ENCODE measurements at regions not wholly inside any gene's neighbourhood (a gene's known extent, or its start where the extent isn't known, plus 50 kb on each side); places are given as distances from the start of the nearest gene placed in this dataset.

DNA sequence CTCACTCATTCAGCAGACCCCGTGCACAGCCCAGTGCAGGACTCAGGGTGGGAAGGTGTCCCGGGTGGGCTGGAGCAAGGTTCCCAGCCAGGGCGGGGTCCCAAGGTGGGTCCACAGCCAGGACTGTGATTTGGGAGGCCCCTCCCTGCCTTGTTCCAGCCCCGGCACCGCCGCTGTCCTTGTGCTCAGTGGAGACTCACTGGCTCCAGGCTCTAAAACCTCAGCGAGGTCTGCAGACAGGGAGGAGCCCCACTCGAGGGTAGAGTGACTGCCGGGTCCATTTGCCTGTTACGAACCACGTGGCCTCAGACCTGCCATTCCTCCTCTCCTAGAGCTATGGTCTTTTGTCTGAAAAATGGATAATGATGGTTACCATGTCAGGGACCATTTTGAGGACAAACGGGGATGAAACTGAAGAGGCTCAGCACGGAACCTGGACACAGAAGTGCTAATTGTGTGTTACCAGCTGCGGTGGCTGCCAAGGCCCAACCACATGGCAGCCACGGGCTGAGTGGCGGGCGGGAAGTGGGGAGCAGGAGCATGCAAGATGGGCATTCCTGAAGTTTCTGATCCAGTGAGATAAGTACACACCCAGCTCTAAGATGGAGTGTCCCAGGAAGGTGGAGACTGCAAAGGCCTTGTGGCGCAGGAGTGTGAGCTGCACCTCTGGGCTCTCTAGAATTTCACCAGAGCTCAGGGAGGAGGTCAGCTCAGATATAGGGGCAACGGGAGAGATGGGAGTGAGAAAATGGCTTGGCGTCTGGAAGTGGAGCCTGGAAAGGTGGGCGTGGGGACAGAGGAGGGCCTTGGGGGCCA lies 317.6 kb downstream of the SEC14L1 start:
- no peak for DNase-seq (ENCODE audit: low spot score)

DNA sequence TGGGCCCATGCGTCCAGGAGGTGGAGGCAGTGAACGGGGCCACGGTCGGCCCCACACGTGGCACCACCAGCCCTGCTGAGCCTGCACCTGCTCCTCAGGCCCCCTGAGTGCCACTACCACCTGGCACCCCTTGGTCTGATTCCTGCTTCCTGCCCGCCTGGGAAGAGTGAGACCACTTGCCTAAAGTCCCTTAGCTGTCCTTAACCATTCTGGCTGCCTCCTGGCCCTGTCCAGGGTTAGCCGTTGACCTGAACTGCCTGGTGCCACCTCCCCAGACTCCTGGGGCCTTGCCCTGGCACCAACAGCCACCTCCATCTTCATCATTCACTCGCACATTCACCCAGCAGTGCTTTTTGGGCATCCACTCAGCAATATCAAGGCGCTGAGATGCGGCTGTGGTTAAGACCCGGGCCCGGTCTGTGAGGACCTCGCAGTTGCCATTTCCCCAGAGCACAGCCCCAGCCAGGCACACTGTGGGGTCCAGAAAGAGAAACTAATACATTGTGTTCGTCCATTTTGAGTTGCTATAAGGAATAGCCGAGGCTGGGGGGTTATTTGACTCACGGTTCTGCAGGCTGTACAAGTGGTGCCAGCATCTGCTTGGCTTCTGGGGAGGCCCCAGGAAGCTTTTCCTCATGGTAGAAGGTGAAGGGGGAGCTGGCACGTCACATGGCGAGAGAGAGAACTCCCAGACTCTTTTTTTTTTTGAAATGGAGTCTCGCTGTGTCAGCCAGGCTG lies 318.4 kb downstream of the SEC14L1 start:
- no peak for DNase-seq (ENCODE audit: low spot score)

DNA sequence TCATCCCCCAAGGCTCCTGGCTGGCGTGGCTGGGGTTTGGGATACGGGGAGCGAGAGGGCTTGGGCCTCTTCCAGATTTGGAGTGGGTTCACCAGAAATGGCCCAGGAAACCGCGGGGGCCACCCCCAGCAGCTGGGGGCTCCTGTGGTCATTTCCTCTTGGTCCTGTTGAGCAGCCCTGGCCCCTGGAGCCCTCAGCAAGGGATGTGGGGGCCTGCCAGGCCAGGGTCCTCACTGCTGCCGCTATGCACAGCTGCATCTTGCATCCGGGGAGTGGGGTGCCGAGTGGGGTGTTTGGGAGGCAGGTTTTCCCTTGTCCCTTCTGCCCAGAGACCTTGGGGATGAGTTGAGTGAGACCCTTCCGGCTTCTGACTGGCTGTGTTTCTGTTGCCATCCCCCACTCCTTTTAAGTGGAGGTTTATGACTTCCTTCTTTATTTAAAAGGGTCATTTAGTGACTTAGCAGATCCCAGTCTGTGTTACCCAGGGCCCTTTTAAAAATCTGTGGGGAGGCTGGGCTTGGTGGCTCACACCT lies 319.8 kb downstream of the SEC14L1 start:
- DNase-seq (ENCODE audit: low spot score), result no peak

DNA sequence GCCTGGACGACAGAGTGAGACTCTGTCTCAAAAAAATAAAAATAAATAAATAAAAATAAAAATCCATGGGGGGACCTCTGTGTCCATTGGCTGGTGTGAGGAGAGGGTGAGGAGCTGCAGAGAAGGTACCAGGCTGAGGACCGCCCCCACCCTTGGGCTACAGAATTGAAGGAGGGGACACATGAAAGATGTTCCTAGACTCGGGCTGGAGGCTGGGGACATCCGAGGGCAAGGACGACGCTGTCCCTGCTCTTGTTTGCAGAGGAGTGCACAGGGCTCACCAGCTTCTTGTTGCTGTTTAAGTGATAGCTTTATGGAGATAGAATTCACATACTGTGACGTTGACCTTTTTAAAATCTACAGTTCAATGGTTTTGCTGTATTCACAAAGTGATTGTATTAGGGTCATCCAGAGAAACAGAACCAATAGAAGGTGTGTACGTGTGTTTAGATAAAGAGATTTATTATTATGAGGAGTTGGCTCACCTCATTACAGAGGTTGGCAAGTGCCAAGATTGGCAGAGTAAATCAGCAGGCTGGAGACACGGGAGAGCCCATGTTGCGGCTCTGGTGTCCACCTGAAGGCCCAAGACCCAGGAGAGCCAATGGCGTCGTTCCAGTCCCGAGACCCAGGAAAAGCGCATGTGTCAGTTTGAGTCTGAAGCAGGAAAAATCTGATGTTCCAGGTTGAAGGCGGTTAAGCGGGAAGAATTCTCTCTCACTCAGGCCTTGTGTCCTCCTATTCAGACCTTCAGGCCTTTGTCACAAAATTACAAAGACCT lies 320.7 kb downstream of the SEC14L1 start:
- no peak for DNase-seq (ENCODE audit: low spot score)

DNA sequence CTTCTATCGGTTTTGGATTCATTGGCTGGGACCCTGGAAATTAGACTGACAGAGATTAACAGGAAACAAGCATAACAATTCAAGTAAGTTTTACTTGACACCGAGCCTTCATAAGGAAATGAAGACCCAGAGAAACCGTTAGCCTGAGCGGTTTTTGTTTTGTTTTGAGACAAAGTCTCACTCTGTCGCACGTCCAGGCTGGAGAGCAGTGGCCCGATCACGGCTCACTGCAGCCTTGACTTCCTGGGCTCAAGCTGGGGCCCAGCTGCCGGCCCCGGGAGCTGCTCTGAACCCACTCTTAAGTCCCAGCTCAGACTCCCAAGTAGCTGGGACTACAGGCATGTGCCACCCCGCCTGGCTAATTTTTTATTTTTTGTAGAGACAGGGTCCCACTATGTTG lies 321.3 kb downstream of the SEC14L1 start:
- DNase-seq (ENCODE audit: low spot score), result no peak

DNA sequence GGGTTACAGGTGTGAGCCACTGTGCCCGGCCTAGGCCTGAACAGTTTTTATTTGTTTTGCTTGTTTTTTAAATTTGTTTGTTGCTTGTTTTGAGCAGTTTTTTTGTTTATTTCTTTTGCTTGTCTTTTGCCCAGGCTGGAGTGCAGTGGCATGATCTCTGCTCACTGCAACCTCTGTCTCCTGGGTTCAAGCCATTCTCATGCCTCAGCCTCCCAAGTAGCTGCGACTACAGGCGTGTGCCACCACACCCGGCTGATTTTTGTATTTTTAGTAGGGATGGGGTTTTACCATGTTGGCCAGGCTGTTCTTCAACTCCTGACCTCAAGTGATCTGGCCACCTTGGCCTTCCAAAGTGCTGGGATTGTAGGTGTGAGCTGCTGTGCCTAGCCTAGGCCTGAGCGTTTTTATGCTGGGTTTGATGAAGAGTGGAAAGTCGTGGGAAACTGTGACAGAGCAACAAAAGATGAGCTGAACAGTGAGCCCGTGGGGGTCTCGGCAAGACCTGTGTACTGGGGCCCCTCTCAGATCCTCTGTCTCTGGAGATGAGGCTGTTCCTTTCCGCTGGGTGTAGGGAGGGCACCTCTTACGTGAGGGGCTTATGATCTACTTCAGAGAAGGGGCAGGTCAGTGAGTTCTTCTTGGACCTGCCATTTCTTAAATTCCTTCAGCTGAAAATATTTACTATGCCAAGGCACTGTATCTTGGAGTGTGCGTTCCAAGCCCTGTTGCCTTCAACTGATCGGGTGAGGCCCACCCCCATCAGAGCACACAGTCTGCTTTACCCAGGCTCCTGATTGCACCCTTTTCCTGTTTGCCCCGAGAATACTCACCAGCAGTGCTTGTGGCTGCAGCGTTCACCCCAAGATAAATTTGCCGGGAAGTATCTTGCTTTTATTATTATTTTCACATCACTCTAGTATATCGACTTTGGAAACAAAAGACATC lies 322.1 kb downstream of the SEC14L1 start:
- no peak for DNase-seq (ENCODE audit: low spot score)

DNA sequence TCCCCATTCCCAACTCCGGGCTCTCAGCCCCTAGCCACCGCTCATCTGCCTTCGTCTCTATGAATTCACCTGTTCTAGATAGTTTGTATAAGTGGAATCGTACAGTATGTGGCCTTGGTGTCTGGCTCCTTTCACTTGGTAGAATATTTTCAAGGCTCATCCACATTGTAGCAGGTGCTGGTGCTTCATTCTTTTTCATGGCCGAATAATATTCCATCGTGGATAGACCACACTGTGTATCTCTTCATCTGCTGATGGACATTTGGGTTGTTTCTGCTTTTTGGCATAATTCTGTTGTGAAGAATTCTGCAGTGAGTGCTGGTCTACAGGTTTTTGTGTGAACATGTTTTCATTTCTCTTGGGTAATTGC lies 324.2 kb downstream of the SEC14L1 start:
- DNase-seq (ENCODE audit: low spot score), result no peak

DNA sequence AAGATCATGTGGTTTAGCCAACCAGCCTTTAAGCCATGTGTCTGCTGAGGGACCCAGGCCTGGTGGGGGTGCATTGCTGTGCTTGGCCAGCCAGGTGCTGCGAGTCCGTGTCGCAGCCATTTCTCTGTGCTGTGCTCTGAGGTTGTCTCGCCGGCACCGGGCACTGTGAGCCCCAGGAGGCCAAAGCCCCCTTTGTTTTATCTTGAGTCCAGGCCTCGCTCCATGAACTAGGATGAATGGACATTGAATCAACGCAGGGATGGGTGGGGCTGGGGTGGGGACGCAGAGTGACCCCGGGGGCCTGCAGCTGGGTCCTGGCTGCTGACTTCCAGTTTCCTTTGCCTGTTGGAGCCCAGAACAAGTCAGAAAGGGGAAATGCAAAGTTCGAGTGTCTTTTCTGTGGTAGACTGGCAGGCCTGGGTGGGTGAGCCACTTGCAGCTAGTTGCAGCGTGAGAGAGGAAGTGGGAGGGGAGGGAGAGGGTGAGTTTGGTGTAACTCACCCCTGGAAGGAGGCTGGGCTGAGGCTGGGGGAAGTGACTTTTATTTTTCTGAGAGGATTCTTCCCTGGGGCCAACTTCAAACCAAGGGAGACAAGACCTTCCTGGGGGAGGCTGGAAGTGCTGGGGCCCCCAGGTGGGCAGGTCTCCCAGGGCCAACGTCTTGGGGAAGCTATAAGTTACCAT lies 324.7 kb downstream of the SEC14L1 start:
- peak; percentile 88 for DNase-seq (ENCODE audit: low spot score)

DNA sequence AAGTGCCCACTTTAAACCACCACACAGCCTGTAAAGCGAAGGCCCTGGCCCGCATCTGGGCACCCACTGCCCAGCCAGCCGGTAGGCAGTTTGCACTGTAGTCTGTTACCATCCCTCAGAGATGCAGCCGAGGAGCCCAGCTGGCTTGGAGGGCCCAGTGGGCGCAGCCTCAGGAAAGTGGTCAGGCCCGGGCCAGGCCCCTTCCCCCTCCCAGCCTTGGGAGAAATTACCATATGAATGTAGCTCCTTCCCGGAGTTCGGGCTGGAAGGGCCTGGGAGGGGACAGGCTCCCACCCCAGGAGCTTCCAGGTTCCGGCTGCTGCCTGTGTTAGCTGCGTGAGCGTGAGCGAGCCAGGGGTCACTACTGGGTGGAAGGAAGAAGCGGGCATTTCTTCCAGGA lies 325.4 kb downstream of the SEC14L1 start:
- no peak for DNase-seq (ENCODE audit: low spot score)

DNA sequence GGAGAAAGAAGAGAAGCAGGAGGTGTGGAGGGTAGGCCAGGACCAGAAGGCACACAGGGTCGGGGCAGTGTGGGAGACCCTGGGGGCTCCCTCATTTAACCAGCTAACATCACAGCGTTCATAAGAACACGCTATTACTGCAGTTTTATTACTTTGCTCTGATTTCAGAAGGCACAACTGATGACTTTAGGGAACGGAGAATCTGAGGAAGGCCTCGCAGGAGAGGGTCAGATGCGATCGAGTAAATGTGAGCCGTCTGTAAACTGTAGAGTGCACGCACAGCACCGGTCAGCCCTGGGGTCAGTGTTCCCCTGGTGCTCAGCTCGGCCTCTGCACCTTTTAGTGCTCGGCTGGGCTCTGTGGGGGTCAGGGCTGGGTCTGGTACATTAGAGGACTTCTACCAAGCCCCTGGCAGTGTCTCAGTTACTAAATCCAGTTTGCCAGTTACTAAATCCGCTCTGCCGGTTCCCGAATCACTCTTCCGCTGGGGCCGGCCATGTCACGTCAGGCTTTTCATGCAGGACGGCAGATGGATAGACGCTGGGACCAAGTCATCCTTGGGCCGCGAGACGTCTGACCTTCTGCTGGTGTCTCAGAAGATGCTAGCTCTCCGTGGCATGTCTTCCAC lies 325.9 kb downstream of the SEC14L1 start:
- DNase-seq (ENCODE audit: low spot score), result no peak

DNA sequence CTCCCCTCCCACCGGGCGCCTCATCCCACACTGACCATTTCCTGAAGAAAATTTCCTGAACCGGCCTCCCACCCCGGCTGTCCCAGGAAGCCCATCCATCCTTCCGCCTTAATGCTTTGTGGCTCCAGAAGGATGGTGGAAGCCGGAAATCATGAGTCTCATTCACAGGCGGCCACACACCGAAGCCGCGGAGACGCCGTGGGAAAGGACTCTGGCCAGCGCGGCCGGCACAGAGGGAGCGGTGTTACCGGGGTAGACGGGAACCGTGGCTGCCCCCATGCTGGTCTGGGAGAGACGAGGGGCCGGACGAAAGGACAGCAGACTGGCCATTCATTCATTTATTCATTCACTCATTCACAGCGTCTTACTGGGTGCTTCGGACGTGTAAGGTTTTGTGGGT lies 326.8 kb downstream of the SEC14L1 start:
- DNase-seq (ENCODE audit: low spot score), result no peak

DNA sequence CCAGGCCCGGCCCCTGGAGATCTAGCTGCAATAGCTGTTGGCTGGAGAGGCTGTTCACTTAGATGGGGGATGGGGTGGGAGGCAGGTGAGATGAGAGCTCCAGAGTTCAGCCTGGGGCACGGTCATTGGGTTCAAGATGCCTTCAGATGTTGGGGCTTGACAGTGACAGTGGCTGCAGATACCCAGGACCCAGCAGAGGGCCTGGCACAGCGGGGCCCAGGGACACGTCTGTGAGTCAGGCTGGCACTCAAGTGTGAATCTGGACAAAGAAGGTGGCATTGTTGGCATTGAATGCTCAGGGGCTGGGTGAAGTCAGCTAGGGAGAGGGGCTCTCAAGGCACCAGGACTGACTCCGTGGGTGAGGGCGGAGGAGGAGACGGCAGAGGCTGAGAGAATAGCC lies 328.1 kb downstream of the SEC14L1 start:
- DNase-seq (ENCODE audit: low spot score), result no peak

DNA sequence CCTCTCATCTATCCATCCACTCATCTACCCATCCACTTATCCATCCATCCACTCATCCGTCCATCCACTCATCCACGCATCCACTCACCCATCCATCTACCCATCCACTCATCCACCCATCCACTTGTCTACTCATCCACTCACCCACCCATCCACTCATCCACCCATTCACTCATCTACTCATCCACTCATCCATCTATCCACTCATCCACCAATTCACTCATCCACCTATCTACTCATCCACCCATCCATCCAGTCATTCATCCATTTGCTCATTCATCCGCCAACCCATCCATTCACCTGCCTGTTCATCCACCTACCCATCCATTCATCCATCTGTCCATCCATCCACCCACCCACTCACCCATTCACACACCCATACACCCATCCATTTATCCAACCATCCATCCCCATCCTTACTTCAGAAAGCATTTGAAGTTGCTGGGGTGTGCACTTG lies 329.6 kb downstream of the SEC14L1 start:
- DNase-seq (ENCODE audit: low spot score), result no peak

DNA sequence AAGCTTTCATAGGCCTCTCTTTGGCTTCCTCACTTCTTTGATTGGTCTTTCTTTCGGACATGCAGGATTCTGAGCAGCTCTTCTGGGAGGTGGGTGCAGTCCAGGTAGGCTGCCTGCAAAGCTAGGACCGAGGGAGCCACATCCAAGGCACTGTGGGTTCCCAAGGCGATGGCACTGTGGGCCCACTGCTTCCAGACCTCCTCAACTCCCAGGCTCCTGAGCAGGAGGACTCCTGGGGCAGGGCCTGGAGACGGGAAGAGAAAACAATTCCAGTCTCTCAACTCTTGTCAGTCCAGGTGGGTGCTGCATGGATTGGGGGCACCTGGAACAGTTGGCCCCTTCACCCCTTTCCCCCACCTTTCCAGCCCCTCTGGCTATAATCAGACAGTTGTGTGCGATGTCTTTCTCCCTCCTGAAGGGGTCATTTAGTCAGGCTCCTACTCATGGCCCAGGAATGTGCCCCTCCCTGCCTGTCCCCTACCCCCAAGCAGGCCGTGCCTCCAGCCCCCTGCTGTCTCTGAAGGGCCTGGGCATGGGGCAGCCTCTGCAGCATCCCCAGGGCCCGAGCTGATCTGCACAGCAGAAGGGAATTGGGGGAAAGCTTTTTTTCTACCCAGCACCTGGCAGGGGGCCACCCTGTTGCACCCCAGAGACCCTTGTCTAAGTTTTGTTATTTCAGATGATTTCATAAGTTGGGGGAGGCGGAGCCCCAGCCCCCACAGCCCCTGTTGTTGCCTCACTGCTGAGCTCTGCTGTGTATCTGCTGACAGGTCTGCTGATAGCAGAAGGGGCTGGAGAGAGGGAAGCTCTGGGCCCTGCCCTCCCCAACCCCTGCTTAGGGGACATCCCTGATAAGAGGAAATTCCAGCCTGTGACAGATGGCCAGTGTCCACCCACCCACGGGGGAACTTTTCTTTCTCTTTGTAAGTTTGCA lies 330.3 kb downstream of the SEC14L1 start:
- DNase-seq (ENCODE audit: low spot score), result no peak

DNA sequence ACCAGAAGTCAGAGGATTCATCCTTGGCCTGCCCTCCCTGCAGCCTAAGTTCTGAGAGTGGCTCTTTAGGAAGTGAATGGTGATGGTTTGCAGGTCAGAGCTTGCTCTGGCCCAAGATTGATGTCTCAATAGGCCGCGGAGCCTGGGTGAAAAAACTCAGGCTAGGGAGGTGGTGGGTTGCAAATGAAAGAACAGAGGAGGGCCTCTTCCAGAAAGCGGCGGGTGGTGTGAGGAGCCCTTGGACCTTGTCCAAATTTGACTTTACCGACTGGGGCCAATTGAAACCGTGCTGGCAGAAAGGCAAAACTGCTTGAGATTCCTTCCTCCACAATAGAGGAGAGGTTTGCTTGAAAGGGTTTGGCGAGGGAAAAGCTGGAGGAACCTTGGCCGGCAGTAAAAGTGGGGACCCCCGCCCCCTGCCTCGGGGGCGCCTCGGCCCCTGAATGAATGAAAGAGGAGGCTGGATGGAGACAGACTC lies 331.3 kb downstream of the SEC14L1 start:
- no peak for DNase-seq (ENCODE audit: low spot score)

DNA sequence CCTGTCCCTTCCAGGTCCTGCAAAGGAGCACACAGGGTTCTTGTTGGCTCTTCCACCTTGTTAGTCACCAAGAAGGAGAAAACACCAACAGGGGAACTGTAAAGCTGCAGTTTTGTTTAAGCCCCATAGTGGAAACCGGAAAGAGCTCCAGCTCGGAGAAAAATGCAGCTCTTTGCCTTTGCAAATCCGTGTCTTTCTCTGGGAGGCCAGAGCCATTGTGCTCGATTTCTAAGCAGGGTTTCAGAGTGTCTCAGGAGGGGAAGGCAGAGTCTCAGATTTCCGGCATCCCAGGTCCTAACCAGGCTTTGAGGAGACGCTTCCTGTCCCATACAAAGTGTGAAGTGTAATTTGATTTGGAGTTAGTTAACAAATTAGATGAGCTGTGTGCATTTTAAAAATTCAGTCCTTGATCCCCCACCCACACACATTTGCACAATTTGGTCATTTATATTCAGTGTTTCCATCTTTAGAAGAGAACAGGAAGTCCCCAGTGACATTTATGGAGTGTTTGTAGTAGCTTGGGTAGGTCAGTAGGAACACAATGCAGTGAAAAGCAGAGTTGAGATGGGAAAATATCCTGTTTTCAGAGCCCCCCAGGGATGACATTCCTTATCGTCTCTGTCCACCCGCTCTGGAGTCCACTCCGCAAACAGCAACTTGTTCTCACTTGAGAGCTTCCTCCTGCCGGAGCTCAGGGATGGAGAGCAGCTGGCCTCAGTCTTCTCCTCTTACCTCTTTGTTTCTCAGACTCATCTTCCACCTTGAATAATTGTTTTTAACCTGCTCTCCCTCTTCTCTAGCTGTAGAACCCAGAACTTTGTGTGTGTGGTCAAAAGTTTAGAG lies 331.9 kb downstream of the SEC14L1 start:
- no peak for DNase-seq (ENCODE audit: low spot score)

DNA sequence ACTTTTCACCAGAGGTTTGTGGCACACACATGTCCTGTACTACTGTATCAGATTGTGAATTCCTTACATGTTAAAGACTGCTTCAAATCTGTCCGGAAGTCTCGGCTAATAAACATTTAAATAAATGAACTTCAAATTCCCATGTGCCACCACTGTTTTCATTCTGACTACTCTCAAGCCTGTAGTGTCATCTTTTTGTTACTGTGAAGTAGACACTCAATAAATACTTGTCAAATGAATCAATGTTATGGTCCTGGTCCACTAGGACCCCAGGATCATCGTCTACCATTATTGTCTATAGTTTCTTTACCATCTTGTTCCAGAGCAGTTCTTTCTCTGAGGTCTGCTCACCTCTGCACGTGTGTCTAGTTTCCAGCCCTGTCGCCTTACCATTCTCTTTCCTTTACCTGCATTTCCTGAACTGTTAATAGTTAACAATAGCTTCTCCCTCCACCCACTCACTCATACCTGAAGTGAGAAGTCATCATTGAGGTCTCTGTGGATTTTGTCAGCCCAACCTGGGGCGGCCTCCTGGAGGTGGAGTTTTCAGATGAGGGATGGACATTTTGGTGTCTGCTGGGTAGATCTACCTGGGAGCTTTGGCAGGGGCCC lies 333.0 kb downstream of the SEC14L1 start:
- DNase-seq (ENCODE audit: low spot score), result no peak
